ENCODE measurements at regions not wholly inside any gene's neighbourhood (a gene's known extent, or its start where the extent isn't known, plus 50 kb on each side); places are given as distances from the start of the nearest gene placed in this dataset.

- no peaks in the 10 kb centered on the region for H3K36me3 ChIP-seq (ENCODE audit: control insufficient read depth, insufficient read depth, low read length)
- no CpG with 5 or more reads among the region's 2 CpGs for WGBS (ENCODE audit: insufficient coverage, insufficient read length)
- no peak for DNase-seq (ENCODE audit: low read depth, low spot score)
These were observed 51.1 kb upstream of the SOX9 start for GRCh38 chr17:72069586-72070202.

More at GRCh38 chr17:72069586-72070202, 51.1 kb upstream of the SOX9 start:
- Histone ChIP-seq H3K27me3 (ENCODE audit: control insufficient read depth, insufficient read depth, low read length) (no peaks in the 10 kb centered on the region), H3K27ac (ENCODE audit: low read length) (no peak overlapping the region), H3K4me1 (ENCODE audit: control insufficient read depth, insufficient read depth, low read length) (no peaks in the 10 kb centered on the region), H3K4me3 (ENCODE audit: low read length) (no peak overlapping the region), H3K9me3 (ENCODE audit: control insufficient read depth, insufficient read depth, low read length) (no peaks in the 10 kb centered on the region)

All from iPS DF 6.9 (cell line).